ENCODE measurements at regions not wholly inside any gene's neighbourhood (a gene's known extent, or its start where the extent isn't known, plus 50 kb on each side); places are given as distances from the start of the nearest gene placed in this dataset.

GRCh38 chr15:95149771-95150170 is 918.4 kb downstream of the MCTP2 start:
- Histone ChIP-seq H3K9ac (no peak overlapping the region), H3K4me3 (ENCODE audit: low read depth in 2 of 2, low read length in 1 of 2) (no peak overlapping the region), H3K36me3 (replicated peaks in 1 of 2; ENCODE audit: control insufficient read depth in 1 of 2, insufficient read depth in 2 of 2, low read length in 1 of 2) (no peaks in the 10 kb centered on the region), H3K9me2 (no peaks in the 10 kb centered on the region), H3K4me1 (ENCODE audit: control insufficient read depth in 1 of 2, insufficient read depth in 2 of 2, low read depth in 1 of 2, low read length in 1 of 2) (no peaks in the 10 kb centered on the region), H3K9me3 (no peaks in the 10 kb centered on the region), H3K27me3 (ENCODE audit: insufficient read depth) (no peaks in the 10 kb centered on the region), H3F3A (replicated peaks; ENCODE audit: insufficient read depth) (no peaks in the 10 kb centered on the region), H2AFZ (ENCODE audit: low read depth) (no peak overlapping the region), H3K4me2 (no peak overlapping the region), H4K20me1 (ENCODE audit: insufficient read depth) (no peaks in the 10 kb centered on the region), H3K79me2 (ENCODE audit: insufficient read depth) (no peaks in the 10 kb centered on the region), H3K27ac (ENCODE audit: low read depth in 2 of 2, low read length in 1 of 2) (no peak overlapping the region)
- no peak for TF ChIP-seq FOXM1 (IDR thresholded peaks at IDR 0.05; ENCODE audit: low read depth)
- TF ChIP-seq NRF1 (IDR thresholded peaks at IDR 0.05; ENCODE audit: low read depth, low read length): no peak
- ChIA-PET CTCF (no interaction called here), POLR2A (no interaction called here)
- DNase-seq: no peak

DNA sequence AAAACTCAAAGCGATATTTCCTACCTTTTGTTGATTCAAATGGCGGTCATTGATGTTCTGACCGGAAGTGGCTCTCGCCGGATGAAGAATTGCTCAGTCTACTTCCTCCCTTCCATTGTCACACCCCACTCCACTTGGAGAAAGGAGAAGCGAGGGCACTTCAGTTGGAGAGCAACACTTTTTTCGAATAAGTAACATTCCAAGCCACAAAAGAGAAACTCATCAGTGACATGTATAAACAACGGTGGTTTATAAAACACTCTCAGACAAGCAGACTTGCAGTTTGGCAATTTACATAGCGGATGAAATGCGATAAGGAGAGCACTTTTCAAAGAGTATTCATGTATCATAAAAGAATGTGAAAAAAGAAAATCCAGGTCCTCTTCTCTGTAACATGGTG is 919.1 kb downstream of the MCTP2 start:
- Histone ChIP-seq H3K27me3 (ENCODE audit: insufficient read depth) (no peaks in the 10 kb centered on the region), H3K4me1 (ENCODE audit: control insufficient read depth in 1 of 2, insufficient read depth in 2 of 2, low read depth in 1 of 2, low read length in 1 of 2) (no peaks in the 10 kb centered on the region), H3K9ac (no peak overlapping the region), H3K9me2 (no peaks in the 10 kb centered on the region), H4K20me1 (ENCODE audit: insufficient read depth) (no peaks in the 10 kb centered on the region), H2AFZ (ENCODE audit: low read depth) (no peak overlapping the region), H3K9me3 (no peaks in the 10 kb centered on the region), H3K4me2 (no peak overlapping the region), H3K79me2 (ENCODE audit: insufficient read depth) (no peaks in the 10 kb centered on the region), H3K4me3 (ENCODE audit: low read depth in 2 of 2, low read length in 1 of 2) (no peak overlapping the region), H3K27ac (ENCODE audit: low read depth in 2 of 2, low read length in 1 of 2) (no peak overlapping the region), H3K36me3 (replicated peaks in 1 of 2; ENCODE audit: control insufficient read depth in 1 of 2, insufficient read depth in 2 of 2, low read length in 1 of 2) (no peaks in the 10 kb centered on the region), H3F3A (replicated peaks; ENCODE audit: insufficient read depth) (no peaks in the 10 kb centered on the region)
- no peak for DNase-seq
- TF ChIP-seq USF1 (IDR thresholded peaks at IDR 0.05; ENCODE audit: borderline replicate concordance, low read depth): no peak
- TF ChIP-seq RFX5 (IDR thresholded peaks at IDR 0.05; ENCODE audit: low read length): no peak
- no peak for TF ChIP-seq MAX (IDR thresholded peaks at IDR 0.05; ENCODE audit: low read depth)
- no peak for TF ChIP-seq TAF1 (IDR thresholded peaks at IDR 0.05; ENCODE audit: borderline replicate concordance, low read depth, low read length)
- TF ChIP-seq ZBTB33 (IDR thresholded peaks at IDR 0.05; ENCODE audit: borderline replicate concordance, low read depth): no peak
- no peak for TF ChIP-seq GATA2 (CRISPR knock-in tag; IDR thresholded peaks at IDR 0.05)
- WGBS (ENCODE audit: low lambda C conversion rate): 23% methylated on average over 10 of the region's 10 CpGs
- CTCF ChIA-PET: no interaction called here
- POLR2A ChIA-PET: no interaction called here

GRCh38 chr15:95152741-95153140 is 921.4 kb downstream of the MCTP2 start:
- ChIA-PET POLR2A (no interaction called here), CTCF (no interaction called here)
- Histone ChIP-seq H3K27me3 (ENCODE audit: insufficient read depth) (no peaks in the 10 kb centered on the region), H3K4me1 (ENCODE audit: control insufficient read depth in 1 of 2, insufficient read depth in 2 of 2, low read depth in 1 of 2, low read length in 1 of 2) (no peaks in the 10 kb centered on the region), H3K36me3 (replicated peaks in 1 of 2; ENCODE audit: control insufficient read depth in 1 of 2, insufficient read depth in 2 of 2, low read length in 1 of 2) (no peaks in the 10 kb centered on the region), H3K9me2 (no peaks in the 10 kb centered on the region), H3F3A (replicated peaks; ENCODE audit: insufficient read depth) (no peaks in the 10 kb centered on the region), H3K9me3 (no peaks in the 10 kb centered on the region), H3K4me3 (ENCODE audit: low read depth in 2 of 2, low read length in 1 of 2) (no peak overlapping the region), H4K20me1 (ENCODE audit: insufficient read depth) (no peaks in the 10 kb centered on the region), H2AFZ (ENCODE audit: low read depth) (no peak overlapping the region), H3K27ac (ENCODE audit: low read depth in 2 of 2, low read length in 1 of 2) (no peak overlapping the region), H3K79me2 (ENCODE audit: insufficient read depth) (no peaks in the 10 kb centered on the region), H3K9ac (no peak overlapping the region), H3K4me2 (no peak overlapping the region)
- WGBS (ENCODE audit: low lambda C conversion rate): 20% methylated on average over 1 of the region's 1 CpG
- DNase-seq: no peak
- TF ChIP-seq ZBTB33 (IDR thresholded peaks at IDR 0.05; ENCODE audit: borderline replicate concordance, low read depth): no peak
- TF ChIP-seq CHD2 (IDR thresholded peaks at IDR 0.05; ENCODE audit: low read length, partially characterized antibody): no peak
- TF ChIP-seq IRF3 (IDR thresholded peaks at IDR 0.05; ENCODE audit: low read depth, low read length): no peak
- no peak for TF ChIP-seq RXRA (IDR thresholded peaks at IDR 0.05; ENCODE audit: borderline replicate concordance, low read depth)
- no peak for TF ChIP-seq RFX5 (IDR thresholded peaks at IDR 0.05; ENCODE audit: low read length)
- TF ChIP-seq CTCF (IDR thresholded peaks at IDR 0.05): no peak
- no peak for TF ChIP-seq SMC3 (IDR thresholded peaks at IDR 0.05; ENCODE audit: low read depth, low read length)
- no peak for TF ChIP-seq TAF1 (IDR thresholded peaks at IDR 0.05; ENCODE audit: borderline replicate concordance, low read depth, low read length)
- no peak for TF ChIP-seq EZH2phosphoT487 (IDR thresholded peaks at IDR 0.05; ENCODE audit: borderline replicate concordance, low read depth)
